Omental fat pad (tissue), 3 donors: ENCODE measurements at regions not wholly inside any gene's neighbourhood (a gene's known extent, or its start where the extent isn't known, plus 50 kb on each side); places are given as distances from the start of the nearest gene placed in this dataset.

Experiments
- ATAC-seq: fragments of 150-250 bp; one replicate; pipeline ENCODE4 v1.9.1; 2016; ENCODE audit warnings: mild to moderate bottlenecking, moderate library complexity; ENCODE audit not compliant: low FRiP score
- DNase-seq: peaks from one replicate; pipeline ENCODE4 v3.0.0-alpha.2; 2019; ENCODE audit warnings: low spot score
- CTCF ChIP-seq, 3 donors: fragments of 450-650 bp; IDR thresholded peaks; one replicate each; pipeline ENCODE4 v1.5.1; 2016 to 2017; ENCODE audit warnings: antibody characterized with exemption in 3 of 3, mild to moderate bottlenecking in 3 of 3, moderate library complexity in 2 of 3

GRCh38 chr7:33687625-33688024, 217.7 kb upstream of the BMPER start:
- no peak for DNase-seq
- ATAC-seq = no peak
- TF ChIP-seq CTCF (IDR thresholded peaks at IDR 0.05) = no peak

GRCh38 chr7:33691180-33691579, 214.2 kb upstream of the BMPER start:
- DNase-seq = no peak

GRCh38 chr7:33692956-33693355, 212.4 kb upstream of the BMPER start:
- DNase-seq (no peak), ATAC-seq (peak; percentile 66)
- TF ChIP-seq CTCF (IDR thresholded peaks at IDR 0.05) = no peak

More at GRCh38 chr7:33691180-33691579, 214.2 kb upstream of the BMPER start:
- no peak for TF ChIP-seq CTCF (IDR thresholded peaks at IDR 0.05)
- no peak for ATAC-seq

GRCh38 chr7:33694006-33694405, 211.3 kb upstream of the BMPER start:
- DNase-seq (no peak), ATAC-seq (no peak)
- no peak for TF ChIP-seq CTCF (IDR thresholded peaks at IDR 0.05)

- no peak for DNase-seq
- ATAC-seq = no peak
- TF ChIP-seq CTCF (IDR thresholded peaks at IDR 0.05) = no peak
Measured at GRCh38 chr7:33697616-33698015, 207.7 kb upstream of the BMPER start.

GRCh38 chr7:33698041-33698440, 207.3 kb upstream of the BMPER start:
- peak; percentile 64 for ATAC-seq
- no peak for TF ChIP-seq CTCF (IDR thresholded peaks at IDR 0.05)
- DNase-seq = no peak

GRCh38 chr7:33698692-33699128, 206.6 kb upstream of the BMPER start:
- ATAC-seq (no peak), DNase-seq (no peak)
- no peak for TF ChIP-seq CTCF (IDR thresholded peaks at IDR 0.05)
